HG03457 (cell line): ENCODE measurements at regions not wholly inside any gene's neighbourhood (a gene's known extent, or its start where the extent isn't known, plus 50 kb on each side); places are given as distances from the start of the nearest gene placed in this dataset.
"Not testable (repeated sequence)": the region's sequence is repeated elsewhere in the genome, so short reads cannot be mapped to it uniquely, and the experiment has no call there.

Experiments
- ATAC-seq: cut with Tn5 transposase; IDR thresholded peaks from one replicate; pipeline ENCODE4 v1.9.1; 2021; ENCODE audit warnings: moderate number of reproducible peaks; ENCODE audit not compliant: unreplicated experiment

- ATAC-seq = no peak
Measured at GRCh38 chr2:66185497-66186054, 249.3 kb upstream of the MEIS1 start.

GRCh38 chr2:66177128-66177796 lies 257.7 kb upstream of the MEIS1 start:
- ATAC-seq = not testable (repeated sequence)

DNA sequence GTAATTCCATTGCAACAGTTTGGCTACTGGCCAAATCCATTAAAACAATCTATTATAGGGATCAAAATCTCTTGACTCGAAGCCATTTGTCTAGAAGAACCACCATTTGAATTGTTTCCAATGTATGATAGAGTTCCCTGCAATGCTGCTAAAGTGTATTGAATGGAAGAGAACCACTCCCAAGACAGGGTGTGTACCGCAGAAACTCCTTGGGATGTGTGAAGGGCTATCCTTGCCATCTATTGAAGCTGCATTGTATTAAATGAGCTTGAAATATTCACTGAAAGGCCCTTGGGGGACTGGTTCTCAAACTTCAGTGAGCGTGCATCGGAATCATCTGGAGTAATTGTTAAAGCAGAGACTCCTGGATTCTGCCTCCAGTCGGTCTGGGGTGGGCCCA lies 260.4 kb upstream of the MEIS1 start:
- ATAC-seq = no peak

- ATAC-seq = no peak
Measured at GRCh38 chr2:66173645-66174044, 261.3 kb upstream of the MEIS1 start.

DNA sequence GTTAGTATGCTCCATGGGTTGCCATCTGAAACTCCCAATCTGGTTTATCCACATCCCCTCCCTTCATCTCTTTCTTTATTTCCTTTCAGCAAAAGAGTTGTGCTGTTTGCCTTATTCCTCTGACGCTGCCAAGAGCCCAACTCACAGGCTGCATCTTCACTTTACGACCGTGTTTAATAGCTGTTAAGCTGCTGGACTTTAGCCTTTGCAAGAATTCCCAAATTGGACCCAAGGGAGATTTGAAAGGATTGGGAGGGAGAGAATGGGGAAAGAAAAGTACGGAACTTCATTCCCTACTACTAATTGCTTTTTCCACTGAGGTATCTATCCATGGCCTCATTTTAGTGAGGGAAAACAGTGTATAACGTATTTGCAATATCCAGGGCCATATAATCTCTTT lies 263.4 kb upstream of the MEIS1 start:
- ATAC-seq = no peak

DNA sequence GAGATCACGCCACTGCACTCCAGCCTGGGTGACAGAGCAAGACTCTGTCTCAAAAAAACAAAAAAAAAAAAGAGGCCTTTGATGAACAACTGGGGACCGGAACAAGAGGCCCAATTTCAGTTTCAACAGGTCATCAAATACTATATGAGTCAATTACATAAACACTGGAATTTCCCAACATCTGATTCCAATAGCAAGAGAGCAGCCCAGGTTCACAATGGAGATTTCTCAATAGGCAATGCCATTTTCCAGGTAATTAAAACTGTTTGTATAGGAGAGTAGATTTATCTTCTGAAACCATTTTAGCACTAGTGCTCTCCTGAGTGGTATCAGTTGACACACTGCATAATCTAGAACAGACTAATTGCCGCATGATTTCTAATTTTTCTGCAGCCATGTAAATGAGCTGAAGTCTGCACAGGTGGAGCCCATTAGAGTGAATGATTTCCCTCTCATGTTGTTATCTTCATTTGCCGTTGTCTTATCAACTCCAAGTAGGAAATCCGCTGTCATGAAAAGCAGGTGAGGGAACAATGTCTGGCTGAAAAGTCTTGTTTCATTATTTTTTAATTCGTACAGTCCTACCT lies 264.1 kb upstream of the MEIS1 start:
- ATAC-seq = no peak

- no peak for ATAC-seq
Measured at GRCh38 chr2:66169076-66169475, 265.8 kb upstream of the MEIS1 start.

- ATAC-seq = no peak
Measured at GRCh38 chr2:66164470-66164869, 270.5 kb upstream of the MEIS1 start.

- no peak for ATAC-seq
Measured at GRCh38 chr2:66156171-66156570, 278.8 kb upstream of the MEIS1 start.

GRCh38 chr2:66153941-66154340 lies 281.0 kb upstream of the MEIS1 start:
- no peak for ATAC-seq

- no peak for ATAC-seq
Measured at GRCh38 chr2:66145490-66145889, 289.4 kb upstream of the MEIS1 start.

- not testable (repeated sequence) for ATAC-seq
Measured at GRCh38 chr2:66144324-66144723, 290.6 kb upstream of the MEIS1 start.

GRCh38 chr2:66137606-66138130 lies 297.3 kb upstream of the MEIS1 start:
- ATAC-seq = no peak

- no peak for ATAC-seq
Measured at GRCh38 chr2:66134138-66134701, 300.7 kb upstream of the MEIS1 start.

GRCh38 chr2:66127656-66128055 lies 307.3 kb upstream of the MEIS1 start:
- ATAC-seq = no peak

- no peak for ATAC-seq
Measured at GRCh38 chr2:66127061-66127460, 307.9 kb upstream of the MEIS1 start.

GRCh38 chr2:66125951-66126350 lies 309.0 kb upstream of the MEIS1 start:
- ATAC-seq = no peak

GRCh38 chr2:66122516-66122915 lies 312.4 kb upstream of the MEIS1 start:
- ATAC-seq = no peak

- no peak for ATAC-seq
Measured at GRCh38 chr2:66121946-66122345, 313.0 kb upstream of the MEIS1 start.

GRCh38 chr2:66113988-66114625 lies 320.8 kb upstream of the MEIS1 start:
- no peak for ATAC-seq

- ATAC-seq = no peak
Measured at GRCh38 chr2:66111706-66112105, 323.2 kb upstream of the MEIS1 start.

GRCh38 chr2:66110608-66111007 lies 324.3 kb upstream of the MEIS1 start:
- ATAC-seq = no peak
